ENCODE measurements at regions not wholly inside any gene's neighbourhood (a gene's known extent, or its start where the extent isn't known, plus 50 kb on each side); places are given as distances from the start of the nearest gene placed in this dataset.

DNA sequence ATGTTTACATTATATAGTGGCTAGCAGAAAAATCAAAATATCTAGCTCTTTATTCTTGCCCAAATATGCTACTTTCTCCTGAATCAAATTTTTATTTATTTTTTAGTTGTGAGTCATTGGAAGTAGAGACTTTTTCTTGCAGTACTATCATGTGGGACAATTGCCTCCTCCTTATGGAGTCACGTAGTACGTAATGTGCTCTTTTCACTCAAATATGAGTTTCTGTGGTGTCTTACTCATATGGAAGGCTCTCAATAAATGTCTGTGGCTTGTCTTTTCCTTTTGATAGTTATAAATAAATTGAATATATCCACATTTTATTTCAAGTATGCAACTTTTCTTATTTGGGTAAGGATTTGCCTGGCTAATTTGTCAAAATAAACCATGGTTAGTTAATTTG lies 1411.0 kb upstream of the SLC10A2 start:
- TF ChIP-seq EZH2 (IDR thresholded peaks at IDR 0.05; ENCODE audit: insufficient read depth, poor library complexity, severe bottlenecking): no peak
- no peak for TF ChIP-seq EZH2phosphoT487 (IDR thresholded peaks at IDR 0.05; ENCODE audit: insufficient read depth, low read depth)
